Natural killer cell (primary cell): ENCODE measurements at regions not wholly inside any gene's neighbourhood (a gene's known extent, or its start where the extent isn't known, plus 50 kb on each side); places are given as distances from the start of the nearest gene placed in this dataset.

Source experiments
- ATAC-seq, 3 donors: fragments of 150-1000 bp in 2 of 3; fragments of 200-7000 bp in 1 of 3; cut with Tn5 transposase; 1 replicate in 1 of 3; 2 replicates in 2 of 3; pipeline ENCODE4 v1.10.0; 2021; ENCODE audit warnings: mild to moderate bottlenecking in 2 of 3, moderate library complexity in 2 of 3
- DNase-seq, 2 donors: peaks; one replicate each; pipeline versions ENCODE4 v3.0.0 to v3.0.0-alpha.2; 2013 to 2021; ENCODE audit warnings: mixed read lengths in 1 of 2
- H3K27ac ChIP-seq: one replicate; pipeline ENCODE4 v1.5.1; 2013; ENCODE audit warnings: mild to moderate bottlenecking, low read length
- H3K27me3 ChIP-seq: one replicate; pipeline ENCODE4 v1.6.1; 2013; ENCODE audit warnings: low read length; ENCODE audit not compliant: control insufficient read depth, insufficient read depth
- H3K36me3 ChIP-seq: one replicate; pipeline ENCODE4 v1.6.1; 2013; ENCODE audit warnings: low read length; ENCODE audit not compliant: control insufficient read depth, insufficient read depth
- H3K4me1 ChIP-seq: one replicate; pipeline ENCODE4 v1.6.1; 2013; ENCODE audit warnings: low read length; ENCODE audit not compliant: control insufficient read depth, insufficient read depth
- H3K4me3 ChIP-seq: one replicate; pipeline ENCODE4 v1.5.1; 2013; ENCODE audit warnings: low read length
- H3K9me3 ChIP-seq: one replicate; pipeline ENCODE4 v1.6.1; 2013; ENCODE audit warnings: low read length; ENCODE audit not compliant: control insufficient read depth, insufficient read depth
- H3K27ac Mint-ChIP-seq, 2 donors: one replicate each; pipeline ENCODE4 v1.8.0; 2022; ENCODE audit warnings: mild to moderate bottlenecking in 2 of 2, mixed read lengths in 2 of 2, moderate library complexity in 1 of 2
- H3K27me3 Mint-ChIP-seq, 2 donors: one replicate each; pipeline ENCODE4 v1.8.0; 2022; ENCODE audit warnings: low read depth in 2 of 2, mixed read lengths in 2 of 2
- H3K36me3 Mint-ChIP-seq: one replicate; pipeline ENCODE4 v1.8.0; 2022; ENCODE audit warnings: mixed read lengths
- H3K4me1 Mint-ChIP-seq, 2 donors: one replicate each; pipeline ENCODE4 v1.8.0; 2022; ENCODE audit warnings: mixed read lengths in 2 of 2
- H3K4me3 Mint-ChIP-seq: one replicate; pipeline ENCODE4 v1.8.0; 2022; ENCODE audit warnings: mild to moderate bottlenecking, moderate library complexity, mixed read lengths
- H3K9me3 Mint-ChIP-seq, 2 donors: one replicate each; pipeline ENCODE4 v1.8.0; 2022; ENCODE audit warnings: mixed read lengths in 2 of 2
- CTCF ChIP-seq: fragments of 200-600 bp; IDR thresholded peaks from one replicate; pipeline ENCODE4 v1.8.0; 2022; ENCODE audit warnings: antibody characterized with exemption
- WGBS: methylation state at CpG from one replicate; pipeline ENCODE4 v1.1.7; 2013; ENCODE audit warnings: missing lambda C conversion rate; ENCODE audit not compliant: insufficient coverage; 5-methylcytosine and 5-hydroxymethylcytosine counted together
- intact Hi-C: fragments of 100-400 bp; cut with micrococcal nuclease; formaldehyde crosslinking; loops from one replicate; pipeline ENCODE4 v1.14.2; 2022

GRCh38 chr18:34483198-34483597 is 226.9 kb upstream of the DTNA start:
- Histone ChIP-seq H3K36me3 (no peaks in the 10 kb centered on the region), H3K27me3 (no peaks in the 10 kb centered on the region), H3K4me3 (no peak overlapping the region), H3K27ac (no peak overlapping the region), H3K4me1 (no peaks in the 10 kb centered on the region), H3K9me3 (no peaks in the 10 kb centered on the region)
- Mint-ChIP-seq H3K36me3 (no peaks in the 10 kb centered on the region), H3K27ac (no peak overlapping the region), H3K4me1 (no peaks in the 10 kb centered on the region), H3K9me3 (peaks cover 4 to 8% of the 10 kb centered on the region in 2 donors), H3K4me3 (no peak overlapping the region), H3K27me3 (no peaks in the 10 kb centered on the region)
- no peak for TF ChIP-seq CTCF
- intact Hi-C loops: no loop called here
- 88% methylated on average over 3 of the region's 3 CpGs for WGBS
- no peak for ATAC-seq
- DNase-seq: no peak

- 12% methylated on average over 1 of the region's 2 CpGs for WGBS
- Mint-ChIP-seq H3K27me3 (peaks cover 22 to 25% of the 10 kb centered on the region in 2 donors), H3K9me3 (peaks cover 0 to 2% of the 10 kb centered on the region in 2 donors), H3K36me3 (no peaks in the 10 kb centered on the region), H3K4me3 (no peak overlapping the region), H3K27ac (no peak overlapping the region), H3K4me1 (no peaks in the 10 kb centered on the region)
- Histone ChIP-seq H3K4me1 (no peaks in the 10 kb centered on the region), H3K9me3 (no peaks in the 10 kb centered on the region), H3K4me3 (no peak overlapping the region), H3K36me3 (no peaks in the 10 kb centered on the region), H3K27ac (no peak overlapping the region), H3K27me3 (peaks cover 15% of the 10 kb centered on the region)
- DNase-seq (no peak), ATAC-seq (no peak)
- intact Hi-C loops: no loop called here
- TF ChIP-seq CTCF: no peak
Observed at GRCh38 chr18:34491719-34492118, 218.4 kb upstream of the DTNA start.

GRCh38 chr18:34492652-34493051 is 217.4 kb upstream of the DTNA start:
- Histone ChIP-seq H3K36me3 (no peaks in the 10 kb centered on the region), H3K4me3 (no peak overlapping the region), H3K9me3 (no peaks in the 10 kb centered on the region), H3K27me3 (peaks cover 15% of the 10 kb centered on the region), H3K4me1 (no peaks in the 10 kb centered on the region), H3K27ac (no peak overlapping the region)
- Mint-ChIP-seq H3K4me3 (no peak overlapping the region), H3K27me3 (peaks cover 22 to 25% of the 10 kb centered on the region in 2 donors), H3K27ac (no peak overlapping the region), H3K36me3 (no peaks in the 10 kb centered on the region), H3K9me3 (peaks cover 0 to 2% of the 10 kb centered on the region in 2 donors), H3K4me1 (no peaks in the 10 kb centered on the region)
- ATAC-seq: no peak
- TF ChIP-seq CTCF: no peak
- intact Hi-C loops: no loop called here
- no peak for DNase-seq

- no peak overlapping the region for H3K27ac Mint-ChIP-seq
- ATAC-seq (no peak), DNase-seq (no peak)
- 1% methylated on average over 18 of the region's 18 CpGs for WGBS
- H3K9me3 Mint-ChIP-seq: peaks cover 0 to 2% of the 10 kb centered on the region in 2 donors
- H3K27me3 Mint-ChIP-seq: peaks cover 22 to 25% of the 10 kb centered on the region in 2 donors
- no peak for TF ChIP-seq CTCF
- no peaks in the 10 kb centered on the region for H3K4me1 Mint-ChIP-seq
- intact Hi-C loops: no loop called here
- H3K4me3 ChIP-seq: no peak overlapping the region
- H3K36me3 Mint-ChIP-seq: no peaks in the 10 kb centered on the region
- H3K27me3 ChIP-seq: peaks cover 15% of the 10 kb centered on the region
- no peaks in the 10 kb centered on the region for H3K9me3 ChIP-seq
- no peak overlapping the region for H3K4me3 Mint-ChIP-seq
- no peak overlapping the region for H3K27ac ChIP-seq
- H3K4me1 ChIP-seq: no peaks in the 10 kb centered on the region
- H3K36me3 ChIP-seq: no peaks in the 10 kb centered on the region
Observed at GRCh38 chr18:34493099-34493544, 217.0 kb upstream of the DTNA start.
